ENCODE measurements at regions not wholly inside any gene's neighbourhood (a gene's known extent, or its start where the extent isn't known, plus 50 kb on each side); places are given as distances from the start of the nearest gene placed in this dataset.
"Not testable (repeated sequence)": the region's sequence is repeated elsewhere in the genome, so short reads cannot be mapped to it uniquely, and the experiment has no call there.

GRCh38 chr2:8131423-8131822 is 550.4 kb upstream of the ID2 start:
- not testable (repeated sequence) for DNase-seq

- peak; percentile 59 for DNase-seq
These were observed 549.5 kb upstream of the ID2 start for GRCh38 chr2:8132351-8132831.

GRCh38 chr2:8132879-8133278 is 549.0 kb upstream of the ID2 start:
- no peak for DNase-seq

GRCh38 chr2:8133363-8133762 is 548.5 kb upstream of the ID2 start:
- DNase-seq: no peak

- DNase-seq: no peak
These were observed 547.9 kb upstream of the ID2 start for GRCh38 chr2:8133913-8134472.

DNA sequence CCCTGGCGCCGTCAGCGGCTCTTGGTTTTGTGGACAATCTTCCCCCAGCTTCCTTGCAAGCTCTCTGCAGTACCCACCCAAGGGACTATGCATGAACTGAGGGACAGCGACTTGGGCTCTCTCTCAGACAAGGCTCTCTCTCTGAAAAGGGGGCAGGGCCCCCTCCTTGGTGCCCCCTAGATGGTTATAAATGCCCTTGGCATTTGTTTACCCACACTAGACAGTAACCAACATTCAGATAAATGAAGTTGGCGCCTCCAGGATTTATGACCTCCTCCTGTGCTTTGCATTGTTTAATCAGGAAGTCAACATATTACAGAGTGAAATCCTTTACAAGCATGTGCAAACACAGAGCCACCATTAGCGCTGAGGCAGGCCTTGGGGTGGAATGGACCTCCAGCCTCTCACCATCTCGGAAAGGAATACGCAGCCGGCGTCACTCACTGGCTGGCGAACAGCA is 547.4 kb upstream of the ID2 start:
- no peak for DNase-seq

DNA sequence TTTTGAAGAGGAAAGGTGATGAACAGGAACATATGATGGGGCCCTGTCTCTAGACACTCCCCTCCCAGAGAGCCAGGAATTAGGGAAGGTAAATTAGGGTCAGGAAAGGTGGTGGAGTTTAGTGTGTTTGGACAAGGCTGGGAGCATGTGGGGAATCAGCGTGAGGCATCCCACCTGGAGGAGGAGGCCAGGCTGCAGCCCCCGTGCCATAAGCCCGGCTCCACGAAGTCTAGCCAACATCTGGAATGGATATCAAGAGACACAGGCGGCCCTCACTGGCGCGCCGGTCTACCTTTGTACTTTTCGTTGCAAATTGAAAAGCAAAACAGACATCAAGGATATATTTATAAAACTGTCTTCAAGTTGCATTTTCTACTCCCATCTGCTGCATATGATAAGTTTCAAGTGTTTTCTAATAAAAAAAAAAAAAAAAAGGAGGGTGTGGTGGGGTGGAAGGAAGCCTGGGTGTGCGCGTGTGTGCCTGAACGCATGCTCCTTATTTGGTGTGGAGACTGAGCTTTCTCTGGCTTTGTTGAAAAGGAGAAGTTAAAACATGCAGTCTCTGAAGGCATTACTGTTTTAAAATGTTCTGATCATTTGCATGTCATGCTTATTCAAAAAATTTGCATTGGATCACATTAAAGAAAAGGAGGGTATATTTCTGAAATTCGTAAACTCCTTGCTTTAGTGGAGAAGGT is 546.7 kb upstream of the ID2 start:
- DNase-seq: peak; percentile 59

GRCh38 chr2:8137801-8138200 is 544.1 kb upstream of the ID2 start:
- DNase-seq: no peak

- no peak for DNase-seq
These were observed 543.3 kb upstream of the ID2 start for GRCh38 chr2:8138525-8138922.

DNA sequence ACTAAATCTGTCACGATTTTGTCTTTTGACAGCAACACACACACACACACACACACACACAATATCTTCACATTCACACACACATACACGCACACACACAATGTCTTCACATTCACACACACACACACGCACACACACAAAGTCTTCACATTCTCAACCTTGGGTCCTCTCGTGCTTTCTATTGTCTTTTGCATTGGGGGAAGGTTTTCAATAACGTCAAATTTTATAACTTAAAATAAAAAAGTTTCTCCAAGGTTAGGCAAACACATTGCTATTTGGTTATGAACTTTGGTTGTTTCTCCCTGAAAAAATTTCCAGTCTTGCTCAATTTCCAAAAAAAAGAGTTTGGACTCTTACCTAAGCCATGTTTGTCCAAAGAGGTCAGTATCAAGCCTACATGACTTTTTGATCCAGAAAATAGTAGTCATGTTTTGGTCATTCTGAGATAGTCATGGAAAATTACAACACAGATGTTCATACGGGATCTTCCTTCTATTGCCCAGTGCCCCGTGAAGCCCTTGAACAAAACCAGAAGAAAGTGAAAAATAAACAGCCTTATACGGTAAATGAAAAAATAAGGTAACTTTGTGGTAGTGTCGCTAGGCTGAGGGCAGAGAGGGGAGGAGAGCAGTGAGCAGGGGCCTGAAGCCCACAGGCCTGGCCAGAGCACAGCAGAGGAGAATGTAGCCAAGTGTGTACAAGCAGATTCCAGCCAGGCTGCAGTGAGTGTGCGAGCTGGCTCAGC is 542.8 kb upstream of the ID2 start:
- DNase-seq: no peak

GRCh38 chr2:8139668-8140200 is 542.1 kb upstream of the ID2 start:
- DNase-seq: no peak

- DNase-seq: no peak
These were observed 540.7 kb upstream of the ID2 start for GRCh38 chr2:8141079-8141707.

DNA sequence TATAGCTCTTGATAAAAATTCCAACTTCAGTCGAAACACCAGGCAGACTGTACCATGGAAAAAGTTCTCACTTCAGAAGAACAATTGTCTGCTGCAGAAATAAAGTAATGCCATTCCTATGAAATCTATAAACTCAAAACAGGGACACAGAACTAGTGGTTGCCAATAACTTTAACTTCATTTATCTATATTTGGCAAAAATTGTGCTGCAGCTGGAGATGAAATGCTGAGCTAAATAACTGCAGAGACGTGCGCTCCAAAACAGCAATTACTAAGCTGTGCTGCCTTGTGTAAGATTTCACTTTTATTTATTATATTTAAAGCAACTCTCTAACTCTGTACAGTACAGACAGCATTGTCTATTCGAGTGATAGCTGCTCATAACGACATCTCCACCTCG is 540.1 kb upstream of the ID2 start:
- peak; percentile 72 for DNase-seq

DNA sequence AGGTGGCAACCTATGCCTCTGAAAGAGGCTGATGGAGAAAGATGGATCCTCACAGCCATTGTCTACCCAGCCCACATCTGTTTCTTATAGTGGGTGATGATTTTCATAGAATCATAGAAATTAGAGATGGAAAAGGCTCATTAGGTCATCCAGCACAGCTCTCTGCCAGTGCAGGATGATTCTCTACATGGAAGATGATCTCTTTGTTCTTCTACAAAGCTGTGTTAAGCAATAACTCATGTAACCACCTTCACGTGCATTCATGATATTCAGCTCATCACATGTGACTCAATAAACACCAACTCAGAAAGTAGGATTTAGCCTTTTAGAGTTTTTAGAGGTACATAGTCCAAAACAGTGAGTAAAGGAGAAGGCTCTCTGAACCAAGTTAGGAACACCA is 539.4 kb upstream of the ID2 start:
- DNase-seq: no peak

DNA sequence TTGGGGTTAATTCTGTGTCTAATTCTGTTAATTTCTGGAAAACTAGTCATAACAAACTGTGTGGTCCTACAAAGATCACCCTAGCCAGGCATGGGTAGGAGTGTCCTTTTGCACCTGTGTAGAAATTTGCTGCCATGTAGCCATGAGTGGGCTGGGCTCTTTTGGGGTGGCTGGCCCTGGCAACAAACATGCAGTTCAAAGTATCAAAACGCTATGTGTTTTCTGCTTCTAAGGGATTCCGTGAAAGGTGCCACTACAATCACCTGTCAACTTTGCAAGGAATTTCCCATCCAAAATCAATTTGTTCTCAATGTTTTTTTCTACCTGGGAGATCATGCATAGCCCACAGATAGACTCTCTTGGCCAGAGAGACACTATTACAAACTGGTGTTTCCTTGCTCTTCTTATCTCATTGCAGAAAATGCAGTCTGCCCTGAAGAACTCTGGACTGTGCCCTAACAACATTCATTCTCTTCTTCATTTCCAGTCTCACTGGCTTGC is 537.7 kb upstream of the ID2 start:
- DNase-seq: no peak

- no peak for DNase-seq
These were observed 537.1 kb upstream of the ID2 start for GRCh38 chr2:8144785-8145184.

DNA sequence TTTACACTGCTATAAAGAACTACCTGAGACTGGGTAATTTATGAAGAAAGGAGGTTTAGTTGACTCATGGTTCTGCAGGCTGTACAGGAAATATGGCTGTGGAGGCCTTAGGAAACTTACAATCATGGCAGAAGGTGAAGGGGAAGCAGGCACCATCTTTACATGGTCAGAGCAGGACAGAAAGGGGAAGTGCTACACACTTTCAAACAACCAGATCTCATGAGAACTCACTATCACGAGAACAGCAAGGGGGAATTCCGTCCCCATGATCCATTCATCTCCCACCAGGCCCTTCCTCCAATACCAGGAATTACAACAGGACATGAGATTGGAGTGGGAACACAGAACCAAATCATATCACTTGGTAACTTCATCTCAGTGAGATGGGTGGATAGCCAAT is 536.5 kb upstream of the ID2 start:
- not testable (repeated sequence) for DNase-seq

GRCh38 chr2:8146132-8147005 is 535.5 kb upstream of the ID2 start:
- no peak for DNase-seq

DNA sequence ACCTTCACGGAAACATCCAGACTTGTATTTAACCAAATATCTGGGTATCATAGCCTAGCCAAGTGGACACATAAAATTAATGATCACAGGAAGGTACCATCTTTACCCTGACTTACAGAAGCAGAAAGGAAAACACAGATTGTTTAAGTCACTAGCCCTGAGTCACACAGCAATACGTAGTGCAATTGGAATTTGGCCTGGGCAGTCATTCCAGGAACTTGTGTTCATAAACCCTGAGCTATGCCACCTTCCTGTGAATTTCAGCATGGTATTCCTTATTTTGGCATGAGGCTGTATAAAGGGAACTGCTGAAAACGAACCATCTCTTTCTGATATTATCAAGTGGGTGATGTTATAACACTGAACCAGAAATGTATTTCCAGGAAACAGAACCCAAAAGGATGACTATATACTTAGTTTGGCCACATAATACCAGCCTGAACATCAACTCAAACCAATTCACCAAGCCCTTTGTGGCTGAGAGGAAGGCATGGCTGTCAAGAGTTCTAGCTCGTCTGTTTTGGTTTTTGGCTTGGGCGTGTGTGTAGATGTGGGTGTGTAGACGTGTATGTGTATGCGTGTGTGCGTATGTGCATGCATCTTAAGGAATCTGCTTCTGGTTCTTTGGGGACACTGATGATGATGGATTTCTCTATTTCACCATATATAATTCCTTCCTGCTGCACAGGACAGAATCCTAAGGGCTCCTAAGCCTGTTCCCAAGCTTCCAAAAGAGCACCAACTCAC is 533.4 kb upstream of the ID2 start:
- no peak for DNase-seq

DNA sequence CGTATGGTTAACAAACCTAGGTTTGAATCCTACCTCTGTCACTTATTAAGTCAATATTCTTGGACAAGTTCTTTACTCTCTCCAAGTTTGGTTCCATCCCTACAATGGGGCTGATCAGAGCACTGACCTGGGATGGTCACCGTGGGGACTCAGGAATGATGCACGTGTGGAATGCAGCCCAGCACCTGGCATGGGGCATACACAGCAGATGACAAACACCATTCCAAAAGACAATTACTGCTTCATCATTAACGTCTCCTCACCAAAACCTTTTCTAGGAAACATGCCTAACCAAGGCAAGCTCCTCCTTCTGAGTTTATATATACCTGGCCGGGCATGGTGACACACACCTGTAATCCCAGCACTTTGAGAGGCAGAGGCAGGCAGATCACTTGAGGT is 532.9 kb upstream of the ID2 start:
- DNase-seq: no peak

DNA sequence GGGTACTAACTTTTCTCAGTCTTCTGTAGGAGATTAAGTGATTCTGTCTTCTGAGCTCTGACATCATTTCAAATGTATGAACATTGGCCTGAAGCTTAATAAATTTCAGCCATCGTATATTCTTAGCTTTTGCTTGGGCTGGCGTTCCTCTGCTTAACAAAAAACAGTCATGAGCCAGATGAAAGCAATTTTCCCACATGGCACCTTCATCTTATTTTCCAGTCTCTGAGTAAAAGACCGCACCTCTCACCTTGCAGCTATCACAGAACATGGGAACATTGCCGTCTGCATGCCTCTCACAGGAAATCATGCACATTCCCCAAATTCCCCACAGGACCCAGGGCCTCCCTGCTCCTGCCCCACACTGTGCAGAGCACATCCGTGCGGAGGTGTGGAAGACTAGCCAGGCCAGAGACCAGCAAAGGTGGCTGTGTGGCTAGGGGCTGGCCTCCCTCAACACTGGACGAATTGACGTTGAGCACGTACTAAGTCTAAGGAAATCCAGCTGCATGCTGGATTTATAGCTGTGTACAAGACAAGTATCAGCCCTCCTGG is 531.8 kb upstream of the ID2 start:
- no peak for DNase-seq
